Activated CD8-positive, alpha-beta memory T cell treated with anti-CD3 and anti-CD28 coated beads, Interleukin-2, amount 10 ng/mL, durations not matched to agents 7 days and 5 days (primary cell): ENCODE measurements at regions not wholly inside any gene's neighbourhood (a gene's known extent, or its start where the extent isn't known, plus 50 kb on each side); places are given as distances from the start of the nearest gene placed in this dataset.
A peak's percentile ranks its signal among the peaks of the same experiment; 100 is the strongest.

Experiments
- ATAC-seq: fragments of 150-1000 bp; cut with Tn5 transposase; one replicate; pipeline ENCODE4 v1.10.0; 2021; ENCODE audit warnings: moderate library complexity
- CTCF ChIA-PET: fragments of 350-600 bp; sonication (Branson Sonifier 250); formaldehyde crosslinking; loops from one replicate; lab custom pipeline; 2021; ENCODE audit warnings: antibody characterized with exemption; lab: Charles Lee
- DNase-seq: peaks from one replicate; pipeline ENCODE4 v3.0.0-alpha.2; 2020
- H3K27ac Mint-ChIP-seq: one replicate; pipeline ENCODE4 v1.8.0; 2021; ENCODE audit warnings: mild to moderate bottlenecking, mixed read lengths
- H3K27me3 Mint-ChIP-seq: one replicate; pipeline ENCODE4 v1.8.0; 2021; ENCODE audit warnings: mixed read lengths
- H3K36me3 Mint-ChIP-seq: one replicate; pipeline ENCODE4 v1.8.0; 2021; ENCODE audit warnings: mild to moderate bottlenecking, mixed read lengths
- H3K4me1 Mint-ChIP-seq: one replicate; pipeline ENCODE4 v1.8.0; 2021; ENCODE audit warnings: mixed read lengths
- H3K4me3 Mint-ChIP-seq: one replicate; pipeline ENCODE4 v1.8.0; 2021; ENCODE audit warnings: mild to moderate bottlenecking, moderate library complexity, mixed read lengths
- H3K9me3 Mint-ChIP-seq: one replicate; pipeline ENCODE4 v1.8.0; 2022; ENCODE audit warnings: low read depth, mixed read lengths

GRCh38 chr1:195251900-195252299, 1356.3 kb downstream of the KCNT2 start:
- H3K27me3 Mint-ChIP-seq = no peaks in the 10 kb centered on the region
- CTCF ChIA-PET = no interaction called here

GRCh38 chr1:195243492-195243891, 1364.7 kb downstream of the KCNT2 start:
- H3K36me3 Mint-ChIP-seq = no peaks in the 10 kb centered on the region
- H3K9me3 Mint-ChIP-seq = peaks cover 6% of the 10 kb centered on the region
- DNase-seq (no peak), ATAC-seq (no peak)
- no peaks in the 10 kb centered on the region for H3K27me3 Mint-ChIP-seq
- CTCF ChIA-PET = no interaction called here
- no peak overlapping the region for H3K4me3 Mint-ChIP-seq
- H3K27ac Mint-ChIP-seq = no peak overlapping the region
- H3K4me1 Mint-ChIP-seq = no peaks in the 10 kb centered on the region

More at GRCh38 chr1:195251900-195252299, 1356.3 kb downstream of the KCNT2 start:
- ATAC-seq (no peak), DNase-seq (no peak)
- Mint-ChIP-seq H3K36me3 (no peaks in the 10 kb centered on the region), H3K4me1 (no peaks in the 10 kb centered on the region), H3K27ac (no peak overlapping the region), H3K4me3 (no peak overlapping the region), H3K9me3 (no peaks in the 10 kb centered on the region)

- CTCF ChIA-PET = no interaction called here
- Mint-ChIP-seq H3K9me3 (peaks cover 6% of the 10 kb centered on the region), H3K4me3 (no peak overlapping the region)
These were observed 1367.2 kb downstream of the KCNT2 start for GRCh38 chr1:195241066-195241465.

GRCh38 chr1:195238313-195238712, 1369.9 kb downstream of the KCNT2 start:
- H3K4me1 Mint-ChIP-seq = no peaks in the 10 kb centered on the region
- DNase-seq (no peak), ATAC-seq (no peak)
- H3K27me3 Mint-ChIP-seq = no peaks in the 10 kb centered on the region
- H3K27ac Mint-ChIP-seq = no peak overlapping the region
- CTCF ChIA-PET = no interaction called here
- peaks cover 4% of the 10 kb centered on the region for H3K9me3 Mint-ChIP-seq
- no peak overlapping the region for H3K4me3 Mint-ChIP-seq
- H3K36me3 Mint-ChIP-seq = no peaks in the 10 kb centered on the region

More at GRCh38 chr1:195241066-195241465, 1367.2 kb downstream of the KCNT2 start:
- Mint-ChIP-seq H3K27ac (no peak overlapping the region), H3K4me1 (no peaks in the 10 kb centered on the region), H3K36me3 (no peaks in the 10 kb centered on the region), H3K27me3 (no peaks in the 10 kb centered on the region)
- no peak for ATAC-seq
- DNase-seq = no peak

GRCh38 chr1:195236991-195237889, 1371.0 kb downstream of the KCNT2 start:
- DNase-seq = no peak
- no peak overlapping the region for H3K4me3 Mint-ChIP-seq
- H3K36me3 Mint-ChIP-seq = no peaks in the 10 kb centered on the region
- no peak overlapping the region for H3K27ac Mint-ChIP-seq
- H3K9me3 Mint-ChIP-seq = peaks cover 4% of the 10 kb centered on the region
- CTCF ChIA-PET = no interaction called here
- no peaks in the 10 kb centered on the region for H3K4me1 Mint-ChIP-seq
- ATAC-seq = no peak
- H3K27me3 Mint-ChIP-seq = no peaks in the 10 kb centered on the region

GRCh38 chr1:195218428-195219212, 1389.6 kb downstream of the KCNT2 start:
- ATAC-seq = no peak
- H3K36me3 Mint-ChIP-seq = no peaks in the 10 kb centered on the region
- no peak for DNase-seq
- no peak overlapping the region for H3K27ac Mint-ChIP-seq
- H3K9me3 Mint-ChIP-seq = no peaks in the 10 kb centered on the region
- peaks cover 21% of the 10 kb centered on the region for H3K27me3 Mint-ChIP-seq
- no peak overlapping the region for H3K4me3 Mint-ChIP-seq
- H3K4me1 Mint-ChIP-seq = peaks cover 7% of the 10 kb centered on the region
- CTCF ChIA-PET = no interaction called here

GRCh38 chr1:195202241-195202640, 1406.0 kb downstream of the KCNT2 start:
- Mint-ChIP-seq H3K27me3 (peaks cover 28% of the 10 kb centered on the region), H3K9me3 (peaks cover 3% of the 10 kb centered on the region), H3K4me3 (no peak overlapping the region), H3K36me3 (peaks cover 5% of the 10 kb centered on the region), H3K4me1 (peaks cover 11% of the 10 kb centered on the region), H3K27ac (no peak overlapping the region)
- DNase-seq (no peak), ATAC-seq (no peak)
- CTCF ChIA-PET = no interaction called here

- Mint-ChIP-seq H3K4me1 (peaks cover 18% of the 10 kb centered on the region), H3K27me3 (peaks cover 26% of the 10 kb centered on the region), H3K9me3 (peaks cover 3% of the 10 kb centered on the region), H3K27ac (no peak overlapping the region), H3K36me3 (peaks cover 5% of the 10 kb centered on the region), H3K4me3 (no peak overlapping the region)
- CTCF ChIA-PET = no interaction called here
- DNase-seq (no peak), ATAC-seq (no peak)
These were observed 1407.5 kb downstream of the KCNT2 start for GRCh38 chr1:195200772-195201171.

- Mint-ChIP-seq H3K36me3 (peaks cover 22% of the 10 kb centered on the region), H3K27me3 (peaks cover 19% of the 10 kb centered on the region), H3K9me3 (no peaks in the 10 kb centered on the region), H3K4me1 (peaks cover 37% of the 10 kb centered on the region), H3K27ac (no peak overlapping the region), H3K4me3 (no peak overlapping the region)
- ATAC-seq (no peak), DNase-seq (no peak)
- CTCF ChIA-PET = no interaction called here
These were observed 1411.1 kb downstream of the KCNT2 start for GRCh38 chr1:195197116-195197515.

- Mint-ChIP-seq H3K4me1 (peaks cover 45% of the 10 kb centered on the region), H3K36me3 (peaks cover 32% of the 10 kb centered on the region), H3K27ac (peak overlapping the region; percentile 85), H3K9me3 (peaks cover 3% of the 10 kb centered on the region), H3K27me3 (peaks cover 24% of the 10 kb centered on the region), H3K4me3 (peak overlapping the region; percentile 55)
- CTCF ChIA-PET = no interaction called here
- peak; percentile 94 for ATAC-seq
- peak; percentile 65 for DNase-seq
These were observed 1412.7 kb downstream of the KCNT2 start for GRCh38 chr1:195195423-195196057.

GRCh38 chr1:195193134-195193533, 1415.1 kb downstream of the KCNT2 start:
- Mint-ChIP-seq H3K4me3 (no peak overlapping the region), H3K36me3 (peaks cover 31% of the 10 kb centered on the region), H3K27me3 (peaks cover 37% of the 10 kb centered on the region), H3K9me3 (peaks cover 3% of the 10 kb centered on the region), H3K4me1 (peaks cover 45% of the 10 kb centered on the region), H3K27ac (no peak overlapping the region)
- CTCF ChIA-PET = no interaction called here
- DNase-seq = no peak
- ATAC-seq = no peak

GRCh38 chr1:195188821-195189220, 1419.4 kb downstream of the KCNT2 start:
- Mint-ChIP-seq H3K27ac (no peak overlapping the region), H3K4me3 (no peak overlapping the region), H3K36me3 (peaks cover 20% of the 10 kb centered on the region), H3K9me3 (peaks cover 3% of the 10 kb centered on the region), H3K27me3 (peaks cover 41% of the 10 kb centered on the region), H3K4me1 (peaks cover 16% of the 10 kb centered on the region)
- no peak for ATAC-seq
- DNase-seq = no peak
- CTCF ChIA-PET = no interaction called here

- H3K9me3 Mint-ChIP-seq = peaks cover 3% of the 10 kb centered on the region
- peaks cover 2% of the 10 kb centered on the region for H3K4me1 Mint-ChIP-seq
- DNase-seq (no peak), ATAC-seq (no peak)
- no peak overlapping the region for H3K27ac Mint-ChIP-seq
- H3K36me3 Mint-ChIP-seq = peaks cover 4% of the 10 kb centered on the region
- H3K27me3 Mint-ChIP-seq = peaks cover 56% of the 10 kb centered on the region
- CTCF ChIA-PET = no interaction called here
- H3K4me3 Mint-ChIP-seq = no peak overlapping the region
These were observed 1421.7 kb downstream of the KCNT2 start for GRCh38 chr1:195186544-195186943.
